ENCODE measurements at regions not wholly inside any gene's neighbourhood (a gene's known extent, or its start where the extent isn't known, plus 50 kb on each side); places are given as distances from the start of the nearest gene placed in this dataset.

GRCh38 chr11:101180481-101180880, 50.9 kb upstream of the PGR start:
- no peaks in the 10 kb centered on the region for H3K36me3 ChIP-seq (ENCODE audit: insufficient read depth)

More at GRCh38 chr11:101180481-101180880, 50.9 kb upstream of the PGR start:
- Histone ChIP-seq H3K27ac (ENCODE audit: low read depth) (no peak overlapping the region), H3K9me2 (ENCODE audit: insufficient read depth) (no peaks in the 10 kb centered on the region), H3K4me1 (ENCODE audit: insufficient read depth) (no peaks in the 10 kb centered on the region), H3K4me2 (no peak overlapping the region), H4K20me1 (replicated peaks; ENCODE audit: insufficient read depth) (no peaks in the 10 kb centered on the region), H3K4me3 (no peak overlapping the region), H3F3A (replicated peaks; ENCODE audit: low read depth) (no peaks in the 10 kb centered on the region), H3K27me3 (ENCODE audit: insufficient read depth) (no peaks in the 10 kb centered on the region), H3K79me2 (replicated peaks; ENCODE audit: insufficient read depth) (no peaks in the 10 kb centered on the region), H2AFZ (0 out of 2 replicates have a peak overlapping the region, but pooled peaks have one; percentile 32)
- Mint-ChIP-seq H3K36me3 (ENCODE audit: low read depth) (no peaks in the 10 kb centered on the region), H3K4me3 (no peak overlapping the region), H3K4me1 (no peaks in the 10 kb centered on the region), H3K27ac (no peak overlapping the region), H3K9me3 (no peaks in the 10 kb centered on the region), H3K27me3 (ENCODE audit: insufficient read depth, low read depth, poor library complexity) (no peaks in the 10 kb centered on the region)
- no peak for DNase-seq (ENCODE audit: low spot score)
- TF ChIP-seq JUNB (IDR thresholded peaks at IDR 0.05; ENCODE audit: unreplicated experiment) (no peak), ZNF331 (CRISPR knock-in tag; IDR thresholded peaks at IDR 0.05; ENCODE audit: low read depth) (no peak), NANOG (IDR thresholded peaks at IDR 0.05; ENCODE audit: borderline replicate concordance) (no peak), EZH2 (IDR thresholded peaks at IDR 0.05; ENCODE audit: low read depth, unreplicated experiment) (no peak), EZH2phosphoT487 (IDR thresholded peaks at IDR 0.05; ENCODE audit: unreplicated experiment) (no peak), POLR2AphosphoS5 (IDR thresholded peaks at IDR 0.05; ENCODE audit: low read depth) (no peak), ZNF114 (CRISPR knock-in tag; IDR thresholded peaks at IDR 0.05) (no peak), STAT1 (IDR thresholded peaks at IDR 0.05; ENCODE audit: unreplicated experiment) (no peak), CREB1 (CRISPR knock-in tag; IDR thresholded peaks at IDR 0.05; ENCODE audit: low read depth) (no peak)
- TF ChIP-seq, protein P1, sequence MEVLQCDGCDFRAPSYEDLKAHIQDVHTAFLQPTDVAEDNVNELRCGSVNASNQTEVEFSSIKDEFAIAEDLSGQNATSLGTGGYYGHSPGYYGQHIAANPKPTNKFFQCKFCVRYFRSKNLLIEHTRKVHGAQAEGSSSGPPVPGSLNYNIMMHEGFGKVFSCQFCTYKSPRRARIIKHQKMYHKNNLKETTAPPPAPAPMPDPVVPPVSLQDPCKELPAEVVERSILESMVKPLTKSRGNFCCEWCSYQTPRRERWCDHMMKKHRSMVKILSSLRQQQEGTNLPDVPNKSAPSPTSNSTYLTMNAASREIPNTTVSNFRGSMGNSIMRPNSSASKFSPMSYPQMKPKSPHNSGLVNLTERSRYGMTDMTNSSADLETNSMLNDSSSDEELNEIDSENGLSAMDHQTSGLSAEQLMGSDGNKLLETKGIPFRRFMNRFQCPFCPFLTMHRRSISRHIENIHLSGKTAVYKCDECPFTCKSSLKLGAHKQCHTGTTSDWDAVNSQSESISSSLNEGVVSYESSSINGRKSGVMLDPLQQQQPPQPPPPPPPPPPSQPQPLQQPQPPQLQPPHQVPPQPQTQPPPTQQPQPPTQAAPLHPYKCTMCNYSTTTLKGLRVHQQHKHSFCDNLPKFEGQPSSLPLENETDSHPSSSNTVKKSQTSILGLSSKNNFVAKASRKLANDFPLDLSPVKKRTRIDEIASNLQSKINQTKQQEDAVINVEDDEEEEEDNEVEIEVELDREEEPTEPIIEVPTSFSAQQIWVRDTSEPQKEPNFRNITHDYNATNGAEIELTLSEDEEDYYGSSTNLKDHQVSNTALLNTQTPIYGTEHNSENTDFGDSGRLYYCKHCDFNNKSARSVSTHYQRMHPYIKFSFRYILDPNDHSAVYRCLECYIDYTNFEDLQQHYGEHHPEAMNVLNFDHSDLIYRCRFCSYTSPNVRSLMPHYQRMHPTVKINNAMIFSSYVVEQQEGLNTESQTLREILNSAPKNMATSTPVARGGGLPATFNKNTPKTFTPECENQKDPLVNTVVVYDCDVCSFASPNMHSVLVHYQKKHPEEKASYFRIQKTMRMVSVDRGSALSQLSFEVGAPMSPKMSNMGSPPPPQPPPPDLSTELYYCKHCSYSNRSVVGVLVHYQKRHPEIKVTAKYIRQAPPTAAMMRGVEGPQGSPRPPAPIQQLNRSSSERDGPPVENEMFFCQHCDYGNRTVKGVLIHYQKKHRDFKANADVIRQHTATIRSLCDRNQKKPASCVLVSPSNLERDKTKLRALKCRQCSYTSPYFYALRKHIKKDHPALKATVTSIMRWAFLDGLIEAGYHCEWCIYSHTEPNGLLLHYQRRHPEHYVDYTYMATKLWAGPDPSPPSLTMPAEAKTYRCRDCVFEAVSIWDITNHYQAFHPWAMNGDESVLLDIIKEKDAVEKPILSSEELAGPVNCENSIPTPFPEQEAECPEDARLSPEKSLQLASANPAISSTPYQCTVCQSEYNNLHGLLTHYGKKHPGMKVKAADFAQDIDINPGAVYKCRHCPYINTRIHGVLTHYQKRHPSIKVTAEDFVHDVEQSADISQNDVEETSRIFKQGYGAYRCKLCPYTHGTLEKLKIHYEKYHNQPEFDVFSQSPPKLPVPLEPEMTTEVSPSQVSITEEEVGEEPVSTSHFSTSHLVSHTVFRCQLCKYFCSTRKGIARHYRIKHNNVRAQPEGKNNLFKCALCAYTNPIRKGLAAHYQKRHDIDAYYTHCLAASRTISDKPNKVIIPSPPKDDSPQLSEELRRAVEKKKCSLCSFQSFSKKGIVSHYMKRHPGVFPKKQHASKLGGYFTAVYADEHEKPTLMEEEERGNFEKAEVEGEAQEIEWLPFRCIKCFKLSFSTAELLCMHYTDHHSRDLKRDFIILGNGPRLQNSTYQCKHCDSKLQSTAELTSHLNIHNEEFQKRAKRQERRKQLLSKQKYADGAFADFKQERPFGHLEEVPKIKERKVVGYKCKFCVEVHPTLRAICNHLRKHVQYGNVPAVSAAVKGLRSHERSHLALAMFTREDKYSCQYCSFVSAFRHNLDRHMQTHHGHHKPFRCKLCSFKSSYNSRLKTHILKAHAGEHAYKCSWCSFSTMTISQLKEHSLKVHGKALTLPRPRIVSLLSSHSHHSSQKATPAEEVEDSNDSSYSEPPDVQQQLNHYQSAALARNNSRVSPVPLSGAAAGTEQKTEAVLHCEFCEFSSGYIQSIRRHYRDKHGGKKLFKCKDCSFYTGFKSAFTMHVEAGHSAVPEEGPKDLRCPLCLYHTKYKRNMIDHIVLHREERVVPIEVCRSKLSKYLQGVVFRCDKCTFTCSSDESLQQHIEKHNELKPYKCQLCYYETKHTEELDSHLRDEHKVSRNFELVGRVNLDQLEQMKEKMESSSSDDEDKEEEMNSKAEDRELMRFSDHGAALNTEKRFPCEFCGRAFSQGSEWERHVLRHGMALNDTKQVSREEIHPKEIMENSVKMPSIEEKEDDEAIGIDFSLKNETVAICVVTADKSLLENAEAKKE (CRISPR knock-in tag; IDR thresholded peaks at IDR 0.05): no peak
- TF ChIP-seq, protein P2, sequence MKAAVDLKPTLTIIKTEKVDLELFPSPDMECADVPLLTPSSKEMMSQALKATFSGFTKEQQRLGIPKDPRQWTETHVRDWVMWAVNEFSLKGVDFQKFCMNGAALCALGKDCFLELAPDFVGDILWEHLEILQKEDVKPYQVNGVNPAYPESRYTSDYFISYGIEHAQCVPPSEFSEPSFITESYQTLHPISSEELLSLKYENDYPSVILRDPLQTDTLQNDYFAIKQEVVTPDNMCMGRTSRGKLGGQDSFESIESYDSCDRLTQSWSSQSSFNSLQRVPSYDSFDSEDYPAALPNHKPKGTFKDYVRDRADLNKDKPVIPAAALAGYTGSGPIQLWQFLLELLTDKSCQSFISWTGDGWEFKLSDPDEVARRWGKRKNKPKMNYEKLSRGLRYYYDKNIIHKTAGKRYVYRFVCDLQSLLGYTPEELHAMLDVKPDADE (IDR thresholded peaks at IDR 0.05): no peak
- TF ChIP-seq, protein P3, sequence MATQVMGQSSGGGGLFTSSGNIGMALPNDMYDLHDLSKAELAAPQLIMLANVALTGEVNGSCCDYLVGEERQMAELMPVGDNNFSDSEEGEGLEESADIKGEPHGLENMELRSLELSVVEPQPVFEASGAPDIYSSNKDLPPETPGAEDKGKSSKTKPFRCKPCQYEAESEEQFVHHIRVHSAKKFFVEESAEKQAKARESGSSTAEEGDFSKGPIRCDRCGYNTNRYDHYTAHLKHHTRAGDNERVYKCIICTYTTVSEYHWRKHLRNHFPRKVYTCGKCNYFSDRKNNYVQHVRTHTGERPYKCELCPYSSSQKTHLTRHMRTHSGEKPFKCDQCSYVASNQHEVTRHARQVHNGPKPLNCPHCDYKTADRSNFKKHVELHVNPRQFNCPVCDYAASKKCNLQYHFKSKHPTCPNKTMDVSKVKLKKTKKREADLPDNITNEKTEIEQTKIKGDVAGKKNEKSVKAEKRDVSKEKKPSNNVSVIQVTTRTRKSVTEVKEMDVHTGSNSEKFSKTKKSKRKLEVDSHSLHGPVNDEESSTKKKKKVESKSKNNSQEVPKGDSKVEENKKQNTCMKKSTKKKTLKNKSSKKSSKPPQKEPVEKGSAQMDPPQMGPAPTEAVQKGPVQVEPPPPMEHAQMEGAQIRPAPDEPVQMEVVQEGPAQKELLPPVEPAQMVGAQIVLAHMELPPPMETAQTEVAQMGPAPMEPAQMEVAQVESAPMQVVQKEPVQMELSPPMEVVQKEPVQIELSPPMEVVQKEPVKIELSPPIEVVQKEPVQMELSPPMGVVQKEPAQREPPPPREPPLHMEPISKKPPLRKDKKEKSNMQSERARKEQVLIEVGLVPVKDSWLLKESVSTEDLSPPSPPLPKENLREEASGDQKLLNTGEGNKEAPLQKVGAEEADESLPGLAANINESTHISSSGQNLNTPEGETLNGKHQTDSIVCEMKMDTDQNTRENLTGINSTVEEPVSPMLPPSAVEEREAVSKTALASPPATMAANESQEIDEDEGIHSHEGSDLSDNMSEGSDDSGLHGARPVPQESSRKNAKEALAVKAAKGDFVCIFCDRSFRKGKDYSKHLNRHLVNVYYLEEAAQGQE (IDR thresholded peaks at IDR 0.05; ENCODE audit: unreplicated experiment): no peak
- ATAC-seq: no peak

Data from GM23338 (cell line).